ENCODE measurements at regions not wholly inside any gene's neighbourhood (a gene's known extent, or its start where the extent isn't known, plus 50 kb on each side); places are given as distances from the start of the nearest gene placed in this dataset.

DNA sequence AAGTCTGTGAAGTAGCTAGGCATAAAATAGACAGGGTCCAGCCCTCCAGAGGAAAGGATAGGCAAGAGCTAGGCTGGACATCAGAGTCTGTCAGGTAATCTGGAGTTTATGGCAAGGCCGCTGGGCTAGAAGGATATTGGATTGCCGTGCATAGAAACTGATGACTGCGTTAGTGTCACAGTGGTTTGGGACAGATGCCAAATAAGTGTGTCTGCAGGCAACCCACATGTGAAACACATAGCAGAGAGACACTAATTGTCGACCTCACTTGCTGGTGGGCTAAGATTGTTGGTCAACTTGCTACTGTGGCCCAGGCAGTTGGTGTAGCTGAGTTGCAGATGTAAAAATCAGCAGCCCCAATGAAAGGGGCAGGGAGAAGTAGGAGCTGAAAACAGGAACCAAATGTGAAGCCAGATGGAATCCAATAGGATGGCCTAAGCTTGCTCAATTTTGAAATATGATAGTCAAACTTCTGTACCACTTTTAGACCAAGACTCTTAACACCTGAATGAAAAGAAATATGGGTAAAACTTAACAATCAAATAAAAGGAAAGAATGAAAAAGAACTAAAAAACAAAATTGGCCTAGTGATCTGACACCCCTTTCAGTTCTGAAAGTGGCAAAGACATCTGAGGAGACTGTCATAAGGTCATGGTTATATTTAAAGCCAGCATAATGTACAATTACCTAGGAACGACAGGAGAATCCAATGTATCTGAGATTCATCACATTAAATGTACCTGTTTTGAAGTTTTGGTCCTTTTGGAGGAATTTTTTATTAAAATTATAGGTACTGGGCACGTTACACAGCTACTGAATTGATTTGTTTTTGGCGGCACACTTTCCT is 243.3 kb upstream of the ACTBL2 start:
- no peak for TF ChIP-seq TAF1 (IDR thresholded peaks at IDR 0.05; ENCODE audit: low read depth, low read length)
- no peak for TF ChIP-seq POLR2A (IDR thresholded peaks at IDR 0.05; ENCODE audit: low read depth, low read length)
